ENCODE measurements at regions not wholly inside any gene's neighbourhood (a gene's known extent, or its start where the extent isn't known, plus 50 kb on each side); places are given as distances from the start of the nearest gene placed in this dataset.
"Not testable (repeated sequence)": the region's sequence is repeated elsewhere in the genome, so short reads cannot be mapped to it uniquely, and the experiment has no call there.

DNA sequence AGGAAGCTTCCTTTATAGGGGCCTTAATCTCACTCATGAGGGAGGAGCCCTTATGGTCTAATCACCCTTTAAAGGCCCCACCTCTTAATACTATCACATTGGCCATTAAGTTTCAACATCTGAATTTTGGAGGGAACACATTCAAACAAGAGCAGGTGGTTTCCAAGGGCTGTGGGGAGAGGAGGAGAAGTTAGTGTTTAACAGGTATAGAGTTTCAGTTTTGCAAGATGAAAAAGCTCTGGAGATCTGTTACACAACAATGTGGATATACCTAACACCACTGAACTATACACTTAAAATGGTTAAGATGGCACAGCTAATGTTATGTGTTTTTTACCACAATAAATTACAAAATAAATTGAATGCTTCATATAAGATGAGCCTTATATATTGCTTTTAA, 113.4 kb upstream of the DNAH14 start:
- no peak overlapping the region for H3K4me3 ChIP-seq (ENCODE audit: low read depth, low read length)
- TF ChIP-seq POLR2A (IDR thresholded peaks at IDR 0.05; ENCODE audit: extremely low read depth, insufficient read length), result no peak
- TF ChIP-seq MYC (IDR thresholded peaks at IDR 0.05; ENCODE audit: low read depth, low read length), result no peak
- TF ChIP-seq, protein P1, sequence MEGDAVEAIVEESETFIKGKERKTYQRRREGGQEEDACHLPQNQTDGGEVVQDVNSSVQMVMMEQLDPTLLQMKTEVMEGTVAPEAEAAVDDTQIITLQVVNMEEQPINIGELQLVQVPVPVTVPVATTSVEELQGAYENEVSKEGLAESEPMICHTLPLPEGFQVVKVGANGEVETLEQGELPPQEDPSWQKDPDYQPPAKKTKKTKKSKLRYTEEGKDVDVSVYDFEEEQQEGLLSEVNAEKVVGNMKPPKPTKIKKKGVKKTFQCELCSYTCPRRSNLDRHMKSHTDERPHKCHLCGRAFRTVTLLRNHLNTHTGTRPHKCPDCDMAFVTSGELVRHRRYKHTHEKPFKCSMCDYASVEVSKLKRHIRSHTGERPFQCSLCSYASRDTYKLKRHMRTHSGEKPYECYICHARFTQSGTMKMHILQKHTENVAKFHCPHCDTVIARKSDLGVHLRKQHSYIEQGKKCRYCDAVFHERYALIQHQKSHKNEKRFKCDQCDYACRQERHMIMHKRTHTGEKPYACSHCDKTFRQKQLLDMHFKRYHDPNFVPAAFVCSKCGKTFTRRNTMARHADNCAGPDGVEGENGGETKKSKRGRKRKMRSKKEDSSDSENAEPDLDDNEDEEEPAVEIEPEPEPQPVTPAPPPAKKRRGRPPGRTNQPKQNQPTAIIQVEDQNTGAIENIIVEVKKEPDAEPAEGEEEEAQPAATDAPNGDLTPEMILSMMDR (IDR thresholded peaks at IDR 0.05; ENCODE audit: low read depth, low read length), result no peak
- TF ChIP-seq, protein P2, sequence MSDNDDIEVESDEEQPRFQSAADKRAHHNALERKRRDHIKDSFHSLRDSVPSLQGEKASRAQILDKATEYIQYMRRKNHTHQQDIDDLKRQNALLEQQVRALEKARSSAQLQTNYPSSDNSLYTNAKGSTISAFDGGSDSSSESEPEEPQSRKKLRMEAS (IDR thresholded peaks at IDR 0.05; ENCODE audit: low read depth, low read length), result no peak
- no peak for DNase-seq (ENCODE audit: low read depth)

DNA sequence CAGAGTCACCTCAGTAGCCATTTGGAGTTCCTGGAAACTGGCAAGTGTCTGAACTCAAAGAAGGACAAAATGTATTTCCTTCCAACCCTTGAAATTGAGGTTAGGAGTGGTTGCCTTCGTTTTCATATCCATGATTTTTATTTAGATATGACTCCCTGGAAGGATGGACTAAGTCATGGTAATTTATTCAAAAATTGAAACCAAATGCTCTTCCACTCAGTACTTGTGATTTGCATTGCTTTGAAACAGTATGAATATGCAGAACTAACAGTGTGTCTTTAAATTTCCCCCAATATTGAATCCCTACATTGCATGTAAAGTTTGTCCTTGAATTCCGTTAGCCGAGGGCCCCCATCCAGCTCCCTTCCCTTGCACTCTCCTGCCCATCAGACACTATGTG, 112.1 kb upstream of the DNAH14 start:
- TF ChIP-seq, protein P2 (IDR thresholded peaks at IDR 0.05; ENCODE audit: low read depth, low read length), result no peak
- TF ChIP-seq POLR2A (IDR thresholded peaks at IDR 0.05; ENCODE audit: extremely low read depth, insufficient read length) (no peak), MYC (IDR thresholded peaks at IDR 0.05; ENCODE audit: low read depth, low read length) (no peak)
- TF ChIP-seq, protein P1 (IDR thresholded peaks at IDR 0.05; ENCODE audit: low read depth, low read length), result no peak
- DNase-seq (ENCODE audit: low read depth), result no peak
- H3K4me3 ChIP-seq (ENCODE audit: low read depth, low read length), result no peak overlapping the region

DNA sequence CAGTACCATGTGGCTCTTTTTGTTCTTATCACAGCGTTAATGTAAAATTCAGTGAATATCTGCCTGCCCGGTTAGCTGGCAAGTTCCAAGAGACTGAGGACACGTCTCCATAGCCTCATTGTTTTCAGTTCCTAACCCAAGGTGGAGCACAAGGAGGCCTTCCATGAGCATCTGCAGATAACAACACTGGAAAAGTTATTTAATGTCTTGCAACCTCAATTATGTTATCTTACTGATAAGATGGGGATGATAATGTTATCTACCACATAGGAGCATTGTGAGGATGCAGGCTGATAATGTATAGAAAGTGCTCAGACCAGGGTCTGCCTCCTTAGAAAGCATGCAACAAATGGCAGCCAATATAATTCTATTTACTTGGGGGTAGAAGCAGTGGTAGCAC, 109.6 kb upstream of the DNAH14 start:
- TF ChIP-seq POLR2A (IDR thresholded peaks at IDR 0.05; ENCODE audit: extremely low read depth, insufficient read length) (no peak), MYC (IDR thresholded peaks at IDR 0.05; ENCODE audit: low read depth, low read length) (no peak)
- TF ChIP-seq, protein P1 (IDR thresholded peaks at IDR 0.05; ENCODE audit: low read depth, low read length), result no peak
- TF ChIP-seq, protein P2 (IDR thresholded peaks at IDR 0.05; ENCODE audit: low read depth, low read length), result no peak
- no peak for DNase-seq (ENCODE audit: low read depth)

DNA sequence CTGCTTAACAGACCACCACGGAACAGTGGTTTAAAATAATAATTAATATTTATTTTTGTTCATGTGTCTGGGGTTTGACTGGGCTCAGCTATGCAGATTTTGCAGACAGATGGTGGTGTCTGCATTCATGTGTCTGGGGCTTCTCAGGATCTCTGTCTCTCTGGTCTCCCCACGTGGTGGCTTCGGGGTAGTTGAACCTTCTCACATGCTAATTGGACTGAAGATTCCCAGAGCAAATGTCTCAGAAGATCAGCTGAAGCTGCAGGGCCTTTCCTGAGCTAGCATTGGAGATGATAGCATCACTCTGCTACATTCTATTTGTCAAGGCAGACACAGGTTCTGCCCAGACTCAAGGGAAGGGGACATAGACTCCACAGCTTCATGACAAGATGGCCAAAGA, 109.1 kb upstream of the DNAH14 start:
- TF ChIP-seq, protein P1 (IDR thresholded peaks at IDR 0.05; ENCODE audit: low read depth, low read length), result no peak
- TF ChIP-seq, protein P2 (IDR thresholded peaks at IDR 0.05; ENCODE audit: low read depth, low read length), result no peak
- no peak for TF ChIP-seq MYC (IDR thresholded peaks at IDR 0.05; ENCODE audit: low read depth, low read length)
- no peak for TF ChIP-seq POLR2A (IDR thresholded peaks at IDR 0.05; ENCODE audit: extremely low read depth, insufficient read length)

More for the DNA sequence above, 109.6 kb upstream of the DNAH14 start:
- H3K4me3 ChIP-seq (ENCODE audit: low read depth, low read length), result no peak overlapping the region

DNA sequence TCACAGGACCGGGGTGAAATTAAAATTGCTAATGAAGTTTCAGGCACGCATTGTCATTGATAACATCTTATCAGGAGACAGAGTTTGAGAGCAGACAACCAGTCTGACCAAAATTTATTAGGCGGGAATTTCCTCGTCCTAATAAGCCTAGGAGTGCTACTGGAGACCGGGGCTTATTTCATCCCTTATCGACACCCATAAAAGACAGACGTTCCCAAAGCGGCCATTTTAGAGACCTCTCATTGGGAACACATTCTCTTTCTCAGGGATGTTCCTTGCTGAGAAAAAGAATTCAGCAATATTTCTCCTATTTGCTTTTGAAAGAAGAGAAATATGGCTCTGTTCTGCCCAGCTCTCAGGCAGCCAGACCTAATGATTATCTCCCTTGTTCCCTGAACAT, 107.7 kb upstream of the DNAH14 start:
- DNase-seq (ENCODE audit: low read depth); H3K4me3 ChIP-seq (ENCODE audit: low read depth, low read length): not testable (repeated sequence)

More for the DNA sequence above, 109.1 kb upstream of the DNAH14 start:
- no peak for DNase-seq (ENCODE audit: low read depth)
- H3K4me3 ChIP-seq (ENCODE audit: low read depth, low read length), result no peak overlapping the region

DNA sequence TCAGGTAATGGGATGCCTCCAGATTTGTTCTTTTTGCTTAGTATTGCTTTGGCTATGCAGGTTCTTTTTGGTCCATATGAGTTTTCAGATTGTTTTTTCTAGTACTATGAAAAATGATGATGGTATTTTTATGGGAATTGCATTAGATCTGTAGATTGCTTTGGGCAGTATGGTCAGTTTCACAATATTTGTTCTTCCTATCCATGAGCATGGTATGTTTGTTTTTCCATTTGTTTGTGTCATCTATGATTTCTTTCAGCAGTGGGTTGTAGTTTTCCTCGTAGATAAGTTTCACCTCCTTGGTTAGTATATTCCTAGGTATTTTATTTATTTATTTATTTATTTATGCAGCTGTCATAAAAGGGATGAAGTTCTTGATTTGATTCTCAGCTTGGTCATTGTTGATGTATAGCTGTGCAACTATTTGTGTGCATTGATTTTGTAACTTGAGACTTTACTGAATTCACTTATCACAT, 103.9 kb upstream of the DNAH14 start:
- no peak overlapping the region for H3K4me3 ChIP-seq (ENCODE audit: low read depth, low read length)

More for the DNA sequence above, 103.9 kb upstream of the DNAH14 start:
- no peak for DNase-seq (ENCODE audit: low read depth)
- TF ChIP-seq POLR2A (IDR thresholded peaks at IDR 0.05; ENCODE audit: extremely low read depth, insufficient read length) (no peak), MYC (IDR thresholded peaks at IDR 0.05; ENCODE audit: low read depth, low read length) (no peak)
- TF ChIP-seq, protein P2 (IDR thresholded peaks at IDR 0.05; ENCODE audit: low read depth, low read length), result no peak
- TF ChIP-seq, protein P1 (IDR thresholded peaks at IDR 0.05; ENCODE audit: low read depth, low read length), result no peak

All from NB4 (cell line).